Occipital lobe (tissue), 1 donor: ENCODE measurements at regions not wholly inside any gene's neighbourhood (a gene's known extent, or its start where the extent isn't known, plus 50 kb on each side); places are given as distances from the start of the nearest gene placed in this dataset.

ENCODE experiments used
- DNase-seq: peaks from one replicate; lab custom pipeline; 2025; lab: John Stamatoyannopoulos, UW

DNA sequence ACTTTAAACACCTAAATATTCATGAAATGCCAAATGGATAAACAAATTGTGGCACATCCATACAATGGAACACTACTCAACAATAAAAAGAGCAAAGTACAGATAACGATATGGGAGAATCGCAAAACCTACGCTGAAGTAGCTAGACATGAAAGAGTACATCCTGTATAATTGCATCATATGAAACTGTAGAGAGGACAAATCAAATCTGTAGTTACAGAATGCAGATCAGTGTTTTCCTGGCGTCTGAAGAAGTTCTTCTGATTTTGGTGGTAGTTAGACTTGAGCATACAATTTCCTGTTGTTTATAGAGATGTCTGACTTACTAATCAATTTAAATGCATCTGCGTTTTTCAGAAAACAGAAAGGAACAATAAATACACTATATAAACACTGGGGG lies 394.4 kb downstream of the SOCS6 start:
- no peak for DNase-seq

DNA sequence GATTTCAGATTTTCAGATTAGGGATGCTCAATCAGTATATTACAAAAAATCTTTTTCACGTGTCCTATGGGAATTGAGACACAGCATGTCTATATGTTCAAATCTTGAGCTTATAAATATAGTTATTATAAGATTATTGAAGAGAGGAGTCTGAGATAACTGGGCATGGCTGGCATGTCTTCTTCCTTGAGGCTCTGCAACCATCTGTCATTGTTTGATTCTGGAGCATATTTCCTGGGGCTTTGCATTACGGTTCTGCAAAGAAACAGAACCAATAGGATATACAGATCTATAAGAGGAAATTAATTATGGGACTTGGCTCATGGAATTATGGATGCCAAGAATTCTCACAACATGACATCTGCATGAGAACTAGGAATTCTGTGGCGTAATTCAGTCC lies 386.1 kb downstream of the SOCS6 start:
- DNase-seq: no peak

DNA sequence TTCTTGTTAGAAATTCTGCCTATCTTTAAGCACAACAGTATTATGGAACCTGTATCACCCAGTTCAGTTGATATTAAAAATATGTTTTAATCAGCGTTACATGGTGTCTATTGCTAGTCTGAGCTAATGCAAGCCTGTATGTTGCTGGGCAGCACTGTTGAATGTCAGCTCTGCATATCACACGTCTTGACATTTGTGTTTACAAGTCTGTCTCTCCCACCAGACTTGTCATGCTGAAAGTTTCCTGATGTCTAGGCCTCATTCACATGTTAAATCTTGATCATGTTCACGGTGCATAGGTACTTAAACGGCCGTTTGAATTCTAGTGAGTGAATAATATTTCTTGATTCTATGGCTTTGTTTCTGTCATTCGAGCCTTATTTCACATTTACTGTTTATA lies 385.0 kb downstream of the SOCS6 start:
- DNase-seq: no peak

DNA sequence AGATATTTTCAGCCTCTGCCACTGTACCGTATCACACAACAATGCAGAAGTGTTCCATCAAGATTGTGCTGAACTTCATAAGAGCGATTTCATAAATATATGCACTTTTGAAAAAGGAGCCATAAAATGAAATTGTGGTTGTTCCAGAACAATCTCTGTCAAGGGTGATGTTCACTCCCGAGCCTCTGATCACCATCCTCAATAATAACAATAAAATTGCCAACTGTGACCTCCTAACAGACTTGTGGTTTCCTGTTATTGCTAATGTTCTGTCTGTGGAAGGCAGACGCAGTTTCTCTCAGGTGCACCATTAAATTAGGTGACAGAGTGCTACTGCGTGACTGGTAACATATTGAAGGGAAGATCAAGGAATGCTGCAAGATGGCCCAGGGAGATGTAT lies 383.7 kb downstream of the SOCS6 start:
- no peak for DNase-seq

DNA sequence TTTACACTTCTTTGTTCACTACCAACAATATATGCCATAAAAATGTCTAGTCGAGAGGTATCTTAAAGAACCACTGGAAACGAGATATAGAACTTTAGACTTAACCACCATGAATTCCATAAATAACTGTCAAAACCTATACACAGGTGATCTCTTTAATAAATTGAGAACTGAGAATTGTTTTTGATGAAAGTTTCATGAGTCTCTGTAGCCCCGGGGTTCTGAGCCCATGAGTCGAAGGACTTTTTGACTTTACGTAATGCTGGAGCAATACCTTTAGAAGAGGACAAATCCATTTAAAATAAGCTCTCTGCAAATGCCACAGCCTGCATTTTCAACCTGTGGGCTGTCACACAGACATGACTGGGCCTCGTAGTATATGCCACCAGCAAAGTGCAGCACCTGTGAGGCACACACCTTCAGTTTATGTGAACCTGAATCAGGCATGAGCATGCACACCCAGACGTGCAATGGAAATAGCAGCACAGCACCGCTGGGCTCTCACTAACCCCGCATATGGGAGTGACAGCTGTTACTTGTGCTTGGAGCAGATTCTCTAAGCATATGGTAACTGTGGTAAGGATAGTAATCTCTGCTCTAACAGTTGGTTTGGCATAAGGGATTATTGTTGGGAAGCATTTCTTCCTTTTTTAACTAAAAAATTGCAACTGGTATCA lies 383.2 kb downstream of the SOCS6 start:
- no peak for DNase-seq

DNA sequence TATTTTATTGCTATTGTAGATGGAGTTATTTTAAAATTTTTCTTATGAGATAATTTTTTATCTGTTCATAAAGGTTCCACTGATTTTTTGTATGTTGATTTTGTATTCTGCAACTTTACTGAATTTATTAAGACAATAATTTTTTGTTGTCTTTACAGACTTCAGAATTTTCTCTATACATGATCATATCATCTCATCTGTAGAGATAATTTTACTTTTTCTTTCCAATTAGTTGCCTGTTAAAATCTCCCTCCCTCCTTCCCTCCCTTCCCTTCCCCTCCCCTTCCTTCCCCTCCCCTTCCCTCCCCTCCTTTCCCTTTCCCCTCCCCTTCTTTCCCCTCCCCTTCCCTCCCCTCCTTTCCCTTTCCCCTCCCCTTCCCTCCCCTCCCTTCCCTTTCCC lies 378.1 kb downstream of the SOCS6 start:
- DNase-seq: no peak

DNA sequence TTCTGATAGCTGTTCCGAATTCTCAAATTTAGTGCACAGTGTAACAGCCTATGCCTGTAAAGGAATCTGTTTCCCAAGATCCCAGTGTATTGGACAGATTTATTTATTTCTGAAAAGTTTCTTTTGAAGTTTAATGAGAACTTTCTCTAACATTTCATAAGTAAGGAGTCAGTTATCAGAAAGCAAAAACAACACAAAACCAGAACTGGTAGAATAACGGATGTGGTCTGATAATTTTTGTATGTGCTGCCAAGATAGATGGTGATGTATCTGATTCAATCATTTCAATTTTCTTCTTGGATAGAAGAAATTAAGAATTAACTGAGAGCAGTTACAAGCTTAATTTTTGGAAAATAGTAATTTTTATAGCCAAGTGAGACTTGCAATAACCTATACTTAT lies 374.3 kb downstream of the SOCS6 start:
- no peak for DNase-seq

DNA sequence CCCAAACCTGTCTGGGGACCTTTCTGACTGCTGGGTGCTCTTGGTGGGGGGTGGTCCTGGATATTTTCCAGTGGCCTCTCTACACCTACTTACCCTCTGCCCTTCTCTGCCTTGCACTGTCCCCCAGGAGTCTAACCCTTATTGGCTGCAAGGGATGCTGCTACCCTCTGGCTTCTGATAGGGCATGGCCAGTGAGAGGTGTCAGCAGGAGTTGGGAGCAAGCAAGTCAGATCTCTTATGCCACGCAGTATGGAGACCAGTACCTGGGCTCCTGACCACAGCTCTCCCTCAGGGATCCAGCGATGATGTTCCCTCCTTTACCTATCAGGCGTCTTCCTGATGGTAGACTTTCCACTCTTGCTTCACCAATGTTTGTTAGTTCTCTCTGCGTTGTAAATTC lies 373.7 kb downstream of the SOCS6 start:
- no peak for DNase-seq

DNA sequence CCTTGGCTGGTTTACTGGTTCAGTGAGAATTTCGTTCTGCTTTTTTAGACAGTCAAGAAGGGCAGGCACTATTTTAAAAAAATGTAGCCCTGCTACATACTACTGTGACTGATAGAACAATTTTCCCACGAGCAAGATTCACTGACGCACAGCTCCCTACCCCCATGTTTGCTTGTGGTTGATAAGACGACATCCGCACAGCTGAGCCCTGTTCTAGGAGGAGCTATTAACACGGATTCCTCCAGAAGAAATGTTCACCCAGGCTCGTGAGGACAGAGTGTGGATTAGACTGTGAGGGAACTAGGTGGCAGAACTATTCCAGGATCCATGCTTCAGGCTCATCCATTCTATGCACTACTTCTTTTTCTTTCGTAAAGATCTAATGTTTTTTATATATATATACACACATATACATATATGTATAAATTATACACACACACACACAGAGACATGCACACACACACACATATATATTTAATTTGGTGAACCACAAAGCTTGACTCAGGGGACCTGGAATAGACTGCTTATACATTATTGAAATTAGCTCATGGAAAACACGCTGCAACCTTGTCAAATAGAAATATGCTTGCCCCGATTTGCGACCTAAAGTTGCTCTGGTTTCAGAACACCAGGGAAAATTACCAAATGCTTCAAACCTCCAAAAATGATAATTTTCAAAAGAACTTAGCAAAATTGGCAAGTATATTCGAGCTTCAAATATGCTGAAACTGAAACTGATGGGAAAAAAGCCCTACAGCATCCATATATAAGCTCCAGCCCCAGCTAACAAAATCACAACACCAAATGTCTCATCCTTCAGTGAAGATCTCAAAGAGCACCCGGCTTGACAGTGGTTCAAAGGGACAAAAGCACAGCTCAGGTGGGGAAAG lies 370.4 kb downstream of the SOCS6 start:
- DNase-seq: no peak

DNA sequence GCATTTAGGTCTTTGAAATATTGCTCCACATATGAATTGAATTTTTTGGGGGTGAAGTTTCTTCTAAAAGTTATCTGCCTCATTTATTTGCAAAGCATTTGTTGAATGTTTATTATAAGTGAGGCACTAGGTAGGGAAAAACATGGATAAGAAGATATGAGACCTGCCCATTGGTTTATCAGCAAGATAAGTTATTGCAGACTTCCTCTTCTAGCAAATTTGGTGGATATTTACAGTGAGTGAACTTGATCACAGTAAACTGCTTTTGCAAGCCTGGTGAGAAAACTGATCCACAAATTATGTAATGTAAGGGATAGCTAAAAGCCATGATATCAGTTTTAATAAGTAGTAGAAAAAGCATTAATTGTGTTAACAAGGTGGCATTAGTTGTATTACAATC lies 364.8 kb downstream of the SOCS6 start:
- no peak for DNase-seq

DNA sequence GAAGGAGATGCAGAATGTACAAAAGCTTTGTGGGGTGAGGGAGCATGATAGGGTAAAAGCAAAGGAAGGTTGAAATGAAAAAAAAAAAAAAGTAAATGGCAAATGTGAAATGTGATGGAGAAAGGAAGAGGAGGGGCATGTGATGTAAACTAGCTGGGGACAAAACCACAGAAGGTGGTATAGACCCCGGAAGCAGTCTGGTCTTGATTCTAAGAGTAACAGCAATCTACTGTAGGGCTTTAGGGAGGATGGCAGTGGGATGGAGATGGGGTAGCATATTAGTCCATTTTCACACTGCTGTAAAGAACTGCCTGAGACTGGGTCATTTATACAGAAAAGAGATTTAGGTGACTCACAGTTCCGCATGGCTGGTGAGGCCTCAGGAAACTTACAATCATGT lies 362.0 kb downstream of the SOCS6 start:
- no peak for DNase-seq

DNA sequence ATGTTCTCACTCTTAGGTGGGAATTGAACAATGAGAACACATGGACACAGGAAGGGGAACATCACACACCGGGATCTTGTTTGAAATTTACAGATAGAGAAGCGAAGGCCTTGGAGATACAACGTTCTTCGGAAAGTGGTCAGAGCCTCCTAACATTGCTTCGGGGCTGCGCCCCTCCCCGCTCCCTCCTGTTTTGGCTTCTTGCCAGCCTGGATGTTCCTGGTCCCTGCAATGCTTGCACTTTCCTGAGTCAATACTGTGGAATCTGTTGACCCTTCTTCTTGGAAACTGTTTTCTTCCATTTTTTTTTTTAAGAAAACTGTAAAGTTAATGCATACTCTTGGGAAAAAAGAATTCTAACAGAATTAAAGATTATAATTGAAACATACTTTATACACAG lies 360.8 kb downstream of the SOCS6 start:
- no peak for DNase-seq

DNA sequence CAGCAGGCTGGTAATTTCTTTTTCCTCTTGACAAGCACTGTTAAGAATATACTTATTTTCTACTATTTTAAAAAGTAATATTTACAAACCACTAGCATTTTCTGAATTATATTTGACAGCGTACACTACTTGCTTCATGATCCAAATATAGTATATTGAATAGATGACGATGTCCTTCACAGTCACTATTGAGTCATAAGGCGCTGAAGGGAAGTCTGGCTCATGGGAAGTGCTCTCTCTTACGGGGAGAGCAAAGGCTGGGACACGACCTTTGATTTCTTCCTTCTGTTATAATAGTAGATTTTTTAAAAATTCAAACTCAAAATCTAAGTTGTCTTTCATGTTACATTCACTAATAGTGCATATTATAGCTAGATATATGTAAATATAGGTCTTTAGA lies 357.1 kb downstream of the SOCS6 start:
- DNase-seq: no peak

DNA sequence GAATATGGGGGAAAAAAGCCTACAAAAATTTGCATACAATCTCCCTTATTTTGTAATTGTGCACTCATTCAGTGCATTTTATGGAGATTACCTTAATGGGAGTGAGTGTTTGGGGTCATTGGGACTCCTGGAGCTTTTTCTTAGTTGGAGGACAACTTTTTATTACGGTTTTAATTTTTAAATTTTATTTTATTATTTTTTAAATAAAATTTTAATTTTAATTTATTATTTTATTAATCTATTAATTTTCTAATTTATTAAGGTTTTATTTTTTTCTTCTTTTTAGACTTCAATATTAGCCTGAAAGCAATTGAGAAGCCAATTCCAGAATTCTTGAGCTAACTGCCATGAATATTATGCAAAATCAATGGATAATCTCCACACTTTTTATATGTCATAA lies 355.0 kb downstream of the SOCS6 start:
- DNase-seq: no peak

DNA sequence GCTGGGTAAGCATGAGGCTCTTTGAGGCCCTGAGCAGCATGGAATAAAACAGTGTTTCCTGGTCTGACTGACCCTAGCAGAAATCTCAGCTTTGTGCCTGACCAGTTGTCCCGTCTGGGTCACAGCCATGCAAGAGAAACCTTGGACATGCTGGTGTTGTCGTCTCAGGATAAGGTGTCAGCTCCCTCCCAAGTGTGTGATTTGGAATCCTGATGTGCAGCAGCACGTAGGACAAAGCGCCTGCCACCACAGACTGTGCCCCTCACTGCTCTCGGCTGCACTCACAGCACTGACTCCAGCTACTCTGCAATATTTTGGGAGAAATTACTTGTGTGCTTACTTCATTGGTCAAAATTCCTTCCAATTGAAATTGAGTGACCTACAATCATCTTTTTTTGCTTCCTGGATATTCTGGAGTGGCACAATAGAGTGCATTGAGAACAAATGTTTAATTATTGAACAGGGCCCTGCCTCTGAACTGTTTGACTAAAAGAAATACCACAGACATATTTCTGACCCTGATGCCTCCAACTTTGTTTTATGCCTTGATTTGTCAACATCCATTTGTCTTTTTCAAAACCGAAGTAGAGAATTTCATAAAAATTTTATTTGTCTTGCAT lies 352.4 kb downstream of the SOCS6 start:
- no peak for DNase-seq

DNA sequence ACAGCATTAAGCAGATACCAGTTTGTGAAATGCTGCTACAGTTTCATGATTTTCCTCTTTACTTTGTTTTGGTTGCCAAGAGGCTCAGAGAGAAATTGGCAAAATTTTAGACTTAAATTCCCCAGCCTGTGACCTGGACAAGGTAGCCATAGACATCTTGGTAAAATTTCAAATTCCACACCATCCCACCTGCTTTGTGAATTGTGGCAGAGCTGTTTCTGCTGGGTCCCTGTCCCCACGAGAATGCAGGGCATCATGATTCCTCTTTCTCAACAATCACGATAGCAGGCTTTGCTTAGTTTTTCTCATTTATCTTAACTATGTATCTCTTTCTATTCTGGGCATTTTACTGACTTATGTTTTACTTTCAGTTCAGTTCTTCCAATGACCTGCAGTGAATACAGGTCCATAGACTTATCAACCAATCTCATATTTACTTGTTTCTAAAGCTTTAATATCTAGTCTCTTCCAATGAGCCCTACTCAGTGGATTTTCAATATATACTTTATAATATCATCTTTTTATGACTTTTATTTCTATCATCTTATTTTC lies 351.6 kb downstream of the SOCS6 start:
- DNase-seq: no peak

DNA sequence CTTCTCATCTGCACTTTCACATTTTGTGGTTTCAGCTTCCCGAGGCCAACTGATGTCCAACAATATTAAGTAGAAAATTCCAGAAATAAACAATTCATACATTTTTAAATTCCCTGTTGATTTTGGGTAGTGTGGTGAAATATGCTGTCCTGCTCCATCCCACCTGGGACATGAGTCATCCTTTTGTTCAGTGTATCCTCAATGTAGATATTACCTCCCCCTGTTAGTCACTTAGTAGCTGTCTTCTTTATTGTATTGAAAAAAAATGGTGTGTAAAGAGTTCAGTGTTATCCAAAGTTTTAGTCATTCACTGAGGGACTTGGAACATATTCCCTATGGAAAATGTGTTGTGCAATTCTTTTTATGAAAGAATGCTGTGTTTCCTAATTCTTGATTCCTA lies 348.1 kb downstream of the SOCS6 start:
- no peak for DNase-seq

DNA sequence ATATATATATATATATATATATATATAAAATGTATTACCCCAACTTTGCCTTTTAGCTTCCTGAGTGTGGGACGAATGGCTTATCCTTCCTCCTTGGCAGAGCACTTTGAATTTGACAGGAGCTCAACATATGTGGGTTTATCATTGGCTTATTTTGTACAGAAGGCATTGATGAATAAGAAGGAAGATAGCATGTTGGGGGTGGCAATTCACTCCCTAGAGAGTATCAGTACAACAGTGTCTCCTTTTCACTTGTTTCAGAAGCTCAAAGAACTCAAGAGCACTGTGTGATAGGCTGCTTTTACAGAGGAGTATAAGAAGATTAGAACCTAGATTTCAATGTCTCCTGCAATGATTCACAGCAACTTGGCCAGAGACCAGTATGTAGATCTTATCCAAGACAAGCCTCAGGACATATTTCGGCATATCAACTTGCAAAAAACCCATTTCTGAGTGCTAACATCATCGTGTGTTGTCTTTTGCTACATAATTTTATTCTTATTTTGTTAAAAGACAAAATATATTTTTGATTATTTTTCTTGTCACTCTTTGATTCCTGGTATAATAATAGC lies 345.8 kb downstream of the SOCS6 start:
- no peak for DNase-seq

DNA sequence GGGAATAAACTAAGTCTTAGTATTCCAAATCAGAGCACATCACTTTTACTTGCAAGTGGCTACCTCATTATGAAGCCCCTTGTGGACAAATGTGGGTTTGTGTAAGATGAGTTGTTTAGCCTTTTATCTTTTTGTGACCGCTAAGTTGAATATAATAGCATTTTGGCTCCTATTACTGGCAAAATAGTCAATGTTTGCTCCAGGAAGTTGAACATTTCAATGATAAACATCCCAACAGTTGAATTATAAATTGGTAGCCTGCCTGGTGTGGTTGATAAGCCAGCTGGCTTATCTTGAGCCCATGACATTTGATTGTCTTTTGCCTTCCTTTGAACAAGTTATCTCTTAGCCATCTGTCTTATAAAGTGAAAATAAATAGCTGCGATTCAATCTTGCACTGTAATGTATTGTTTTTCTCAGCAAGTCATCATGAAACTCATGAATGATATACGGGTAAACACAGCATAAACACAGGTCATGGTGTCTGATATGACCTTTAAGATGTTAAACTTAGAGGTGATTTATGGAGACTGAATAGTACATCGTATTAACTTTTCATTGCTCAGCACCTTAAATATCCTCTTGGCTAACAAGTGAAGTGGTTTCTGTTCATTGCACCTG lies 338.4 kb downstream of the SOCS6 start:
- no peak for DNase-seq

DNA sequence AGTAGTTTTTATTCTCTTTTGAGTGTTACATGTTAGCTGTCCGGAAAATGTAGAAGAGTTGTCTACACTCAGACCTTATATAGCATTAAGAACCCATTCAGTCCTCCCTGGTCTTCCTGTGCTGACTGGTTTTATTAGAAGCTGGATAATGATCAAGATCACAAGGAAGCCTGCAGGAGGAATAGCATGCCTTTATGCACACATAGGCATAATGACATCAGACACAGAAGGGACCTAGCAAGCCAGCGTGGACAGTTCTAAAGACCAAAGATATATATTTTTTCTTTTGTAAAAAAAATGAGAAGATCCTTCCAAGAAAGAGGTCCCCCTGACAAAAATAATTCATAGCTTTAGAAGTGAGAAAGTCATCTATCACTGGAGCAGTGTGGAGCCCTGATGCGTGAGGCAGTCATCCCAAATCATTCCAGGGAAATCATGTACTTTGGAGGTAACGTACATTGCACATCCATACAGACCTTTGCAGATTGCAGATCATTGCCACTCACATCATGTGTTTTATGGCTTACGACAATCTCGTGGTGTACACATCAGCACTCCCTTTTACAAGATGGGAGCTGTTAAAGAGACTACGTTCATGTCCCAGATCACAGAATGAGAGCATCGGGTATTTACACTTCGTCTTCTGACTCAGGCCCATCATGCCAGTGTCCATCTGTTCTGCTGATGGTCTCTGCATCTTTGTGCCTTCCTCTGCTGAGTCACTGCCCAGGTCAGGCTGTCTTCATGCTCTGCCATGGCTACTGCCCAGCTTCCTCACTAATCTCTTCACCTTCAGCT lies 334.0 kb downstream of the SOCS6 start:
- DNase-seq: no peak

DNA sequence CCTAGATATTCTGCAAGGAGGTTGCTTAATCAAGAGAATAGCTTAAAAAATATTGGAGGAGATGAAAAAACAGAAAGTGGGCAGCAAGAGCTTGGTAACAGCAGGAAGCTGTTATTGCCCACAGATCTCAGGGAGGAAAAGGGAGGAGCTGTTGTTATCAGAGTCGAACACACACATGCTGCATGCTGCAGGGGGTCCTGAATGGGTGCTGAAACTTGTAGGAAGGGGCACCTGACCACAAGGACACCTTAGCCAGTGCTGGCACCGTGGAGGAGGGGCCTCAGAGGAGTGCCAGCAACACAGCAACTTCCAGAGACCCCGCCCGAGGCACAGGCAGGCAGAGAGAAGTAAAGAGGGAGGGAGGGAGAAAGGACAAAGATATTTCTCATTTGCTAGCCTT lies 332.9 kb downstream of the SOCS6 start:
- no peak for DNase-seq
